NB4 (cell line): ENCODE measurements at regions not wholly inside any gene's neighbourhood (a gene's known extent, or its start where the extent isn't known, plus 50 kb on each side); places are given as distances from the start of the nearest gene placed in this dataset.
"Not testable (repeated sequence)": the region's sequence is repeated elsewhere in the genome, so short reads cannot be mapped to it uniquely, and the experiment has no call there.

ENCODE experiments used
- POLR2A ChIP-seq: IDR thresholded peaks from 2 replicates; pipeline ENCODE4 v1.6.1; 2011; ENCODE audit warnings: mild to moderate bottlenecking; ENCODE audit not compliant: insufficient read length; ENCODE audit errors: extremely low read depth
- TF ChIP-seq, protein P1 (sequence below): IDR thresholded peaks from one replicate; pipeline ENCODE4 v1.5.1; 2012; ENCODE audit warnings: low read depth, low read length

DNA sequence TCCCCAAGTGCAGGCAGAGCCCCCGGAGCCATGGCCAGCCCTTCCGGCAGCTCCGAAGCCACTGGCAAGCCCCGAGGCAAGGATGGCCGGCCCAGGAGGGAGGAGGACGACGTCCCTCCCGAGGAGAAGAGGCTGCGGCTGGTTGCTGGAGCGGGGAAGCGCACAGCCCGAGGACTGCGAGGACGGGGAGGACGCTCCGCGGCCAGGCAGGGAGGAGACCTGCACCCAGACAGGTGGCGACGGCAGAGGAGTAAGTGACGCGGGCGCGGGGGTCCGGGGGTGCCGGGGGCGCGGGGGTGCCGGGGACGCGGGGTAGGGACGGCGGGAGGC lies 56.8 kb upstream of the KRTAP5-11 start:
- TF ChIP-seq, protein P1, sequence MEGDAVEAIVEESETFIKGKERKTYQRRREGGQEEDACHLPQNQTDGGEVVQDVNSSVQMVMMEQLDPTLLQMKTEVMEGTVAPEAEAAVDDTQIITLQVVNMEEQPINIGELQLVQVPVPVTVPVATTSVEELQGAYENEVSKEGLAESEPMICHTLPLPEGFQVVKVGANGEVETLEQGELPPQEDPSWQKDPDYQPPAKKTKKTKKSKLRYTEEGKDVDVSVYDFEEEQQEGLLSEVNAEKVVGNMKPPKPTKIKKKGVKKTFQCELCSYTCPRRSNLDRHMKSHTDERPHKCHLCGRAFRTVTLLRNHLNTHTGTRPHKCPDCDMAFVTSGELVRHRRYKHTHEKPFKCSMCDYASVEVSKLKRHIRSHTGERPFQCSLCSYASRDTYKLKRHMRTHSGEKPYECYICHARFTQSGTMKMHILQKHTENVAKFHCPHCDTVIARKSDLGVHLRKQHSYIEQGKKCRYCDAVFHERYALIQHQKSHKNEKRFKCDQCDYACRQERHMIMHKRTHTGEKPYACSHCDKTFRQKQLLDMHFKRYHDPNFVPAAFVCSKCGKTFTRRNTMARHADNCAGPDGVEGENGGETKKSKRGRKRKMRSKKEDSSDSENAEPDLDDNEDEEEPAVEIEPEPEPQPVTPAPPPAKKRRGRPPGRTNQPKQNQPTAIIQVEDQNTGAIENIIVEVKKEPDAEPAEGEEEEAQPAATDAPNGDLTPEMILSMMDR = not testable (repeated sequence)
- TF ChIP-seq POLR2A = not testable (repeated sequence)
